Suprapubic skin (tissue), 3 donors: ENCODE measurements at regions not wholly inside any gene's neighbourhood (a gene's known extent, or its start where the extent isn't known, plus 50 kb on each side); places are given as distances from the start of the nearest gene placed in this dataset.

Experiments used
- CTCF ChIP-seq, 2 donors: fragments of 200-600 bp in 1 of 2; fragments of 450-650 bp in 1 of 2; sonication (generic) in 1 of 2; IDR thresholded peaks; one replicate each; pipeline ENCODE4 v1.5.1; 2016 to 2019; ENCODE audit warnings: antibody characterized with exemption in 2 of 2, mild to moderate bottlenecking in 1 of 2, moderate library complexity in 1 of 2
- POLR2AphosphoS5 ChIP-seq, 3 donors: sonication (generic); formaldehyde crosslinking; IDR thresholded peaks; one replicate each; pipeline ENCODE4 v1.6.1; 2017; ENCODE audit warnings: antibody characterized with exemption in 3 of 3

- TF ChIP-seq CTCF (IDR thresholded peaks at IDR 0.05) (no peak), POLR2AphosphoS5 (IDR thresholded peaks at IDR 0.05) (no peak)
Measured at GRCh38 chr5:165325221-165325620, 1819.8 kb downstream of the MAT2B start.
